Thyroid gland (tissue), 4 donors: ENCODE measurements at regions not wholly inside any gene's neighbourhood (a gene's known extent, or its start where the extent isn't known, plus 50 kb on each side); places are given as distances from the start of the nearest gene placed in this dataset.

Experiments used
- POLR2A ChIP-seq, 2 donors: fragments of 450-650 bp; IDR thresholded peaks; one replicate each; pipeline ENCODE4 v1.6.1; 2017; ENCODE audit warnings: antibody characterized with exemption in 2 of 2, mild to moderate bottlenecking in 2 of 2, moderate library complexity in 1 of 2
- TF ChIP-seq, protein P1 (sequence below), 6 experiments: fragments of 200-600 bp in 3 of 6; fragments of 450-650 bp in 3 of 6; sonication (generic) in 3 of 6; IDR thresholded peaks; one replicate each; pipeline ENCODE4 v1.5.1; 2016 to 2019; ENCODE audit warnings: antibody characterized with exemption in 6 of 6, mild to moderate bottlenecking in 2 of 6, inconsistent platforms in 1 of 6, moderate library complexity in 1 of 6

DNA sequence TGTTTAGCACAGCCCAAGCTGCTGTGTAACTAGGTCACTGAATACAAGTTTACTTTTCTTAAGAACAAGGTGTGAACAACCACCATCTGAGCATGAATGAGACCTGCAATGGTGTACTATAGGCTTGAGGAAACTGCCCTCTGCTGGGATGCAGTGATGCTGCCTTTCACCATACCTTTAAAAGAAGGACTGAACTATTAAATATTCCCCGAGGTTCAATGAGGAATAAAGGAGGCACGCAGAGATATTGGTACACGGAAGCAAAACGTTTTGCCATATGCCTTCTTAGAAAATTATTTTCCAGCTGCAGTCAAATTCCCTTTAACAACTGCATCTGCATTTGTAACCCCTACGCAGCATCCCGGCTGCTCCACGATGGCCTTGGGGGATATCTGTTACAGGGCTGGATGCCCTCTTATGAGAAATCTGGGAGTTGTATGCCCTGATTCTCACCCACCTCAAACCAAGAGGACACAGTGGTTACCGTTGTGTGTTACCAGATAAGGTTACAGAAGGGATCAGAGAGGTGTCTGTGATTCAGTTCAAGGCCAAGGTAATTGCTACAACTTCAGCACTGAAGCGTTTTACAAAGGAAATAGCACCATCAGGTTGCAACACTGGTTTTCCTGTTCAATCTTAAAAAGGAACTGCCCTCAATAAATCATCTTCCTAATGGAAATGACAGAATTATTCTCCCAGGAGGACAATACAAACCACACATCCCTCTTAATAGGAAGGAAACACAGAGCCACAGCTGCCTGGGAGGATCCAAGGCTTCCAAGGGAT, 470.5 kb downstream of the LTN1 start:
- no peak for TF ChIP-seq POLR2A (IDR thresholded peaks at IDR 0.05)
- TF ChIP-seq, protein P1, sequence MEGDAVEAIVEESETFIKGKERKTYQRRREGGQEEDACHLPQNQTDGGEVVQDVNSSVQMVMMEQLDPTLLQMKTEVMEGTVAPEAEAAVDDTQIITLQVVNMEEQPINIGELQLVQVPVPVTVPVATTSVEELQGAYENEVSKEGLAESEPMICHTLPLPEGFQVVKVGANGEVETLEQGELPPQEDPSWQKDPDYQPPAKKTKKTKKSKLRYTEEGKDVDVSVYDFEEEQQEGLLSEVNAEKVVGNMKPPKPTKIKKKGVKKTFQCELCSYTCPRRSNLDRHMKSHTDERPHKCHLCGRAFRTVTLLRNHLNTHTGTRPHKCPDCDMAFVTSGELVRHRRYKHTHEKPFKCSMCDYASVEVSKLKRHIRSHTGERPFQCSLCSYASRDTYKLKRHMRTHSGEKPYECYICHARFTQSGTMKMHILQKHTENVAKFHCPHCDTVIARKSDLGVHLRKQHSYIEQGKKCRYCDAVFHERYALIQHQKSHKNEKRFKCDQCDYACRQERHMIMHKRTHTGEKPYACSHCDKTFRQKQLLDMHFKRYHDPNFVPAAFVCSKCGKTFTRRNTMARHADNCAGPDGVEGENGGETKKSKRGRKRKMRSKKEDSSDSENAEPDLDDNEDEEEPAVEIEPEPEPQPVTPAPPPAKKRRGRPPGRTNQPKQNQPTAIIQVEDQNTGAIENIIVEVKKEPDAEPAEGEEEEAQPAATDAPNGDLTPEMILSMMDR (IDR thresholded peaks at IDR 0.05), result no peak
